H1 (cell line): ENCODE measurements at regions not wholly inside any gene's neighbourhood (a gene's known extent, or its start where the extent isn't known, plus 50 kb on each side); places are given as distances from the start of the nearest gene placed in this dataset.

Experiments
- CTCF ChIA-PET: fragments of 300-600 bp; sonication (Branson Sonifier 250); formaldehyde crosslinking; loops from one replicate; lab custom pipeline; 2021; ENCODE audit not compliant: partially characterized antibody; lab: Charles Lee
- POLR2A ChIA-PET: fragments of 300-600 bp; sonication (Branson Sonifier 250); formaldehyde crosslinking; loops from one replicate; lab custom pipeline; 2021; ENCODE audit warnings: inconsistent platforms; ENCODE audit not compliant: partially characterized antibody; lab: Charles Lee
- DNase-seq, 2 experiments: peaks; one replicate each; pipeline versions ENCODE4 v3.0.0 to v3.0.0-alpha.2; 2010 to 2022; ENCODE audit warnings: low spot score in 2 of 2, low read depth in 1 of 2, mixed read lengths in 1 of 2
- FAIRE-seq: peaks from 2 replicates; lab custom pipeline; 2011; peaks lifted over from hg19 to GRCh38; lab: Jason Lieb, UNC
- H2AFZ ChIP-seq: 2 replicates; pipeline ENCODE4 v1.8.1; 2012; ENCODE audit warnings: low read length, inconsistent platforms
- H2AK5ac ChIP-seq: 2 replicates; pipeline ENCODE4 v1.6.1; 2013; ENCODE audit warnings: low read depth, low read length
- H2BK120ac ChIP-seq: replicated peaks from 2 replicates; pipeline ENCODE3; 2013; ENCODE audit warnings: low read depth, low read length, inconsistent platforms
- H2BK12ac ChIP-seq: 2 replicates; pipeline ENCODE4 v1.6.1; 2013; ENCODE audit warnings: low read depth, low read length
- H2BK15ac ChIP-seq: 2 replicates; pipeline ENCODE4 v1.6.1; 2013; ENCODE audit warnings: low read length
- H2BK20ac ChIP-seq: 2 replicates; pipeline ENCODE4 v1.6.1; 2013; ENCODE audit warnings: low read length
- H2BK5ac ChIP-seq: 2 replicates; pipeline ENCODE4 v1.6.1; 2013; ENCODE audit warnings: low read depth, low read length
- H3K14ac ChIP-seq: 2 replicates; pipeline ENCODE4 v1.6.1; 2013; ENCODE audit warnings: inconsistent platforms; ENCODE audit not compliant: insufficient read length
- H3K18ac ChIP-seq: 2 replicates; pipeline ENCODE4 v1.6.1; 2013; ENCODE audit warnings: low read length; ENCODE audit errors: extremely low read depth
- H3K23ac ChIP-seq: 2 replicates; pipeline ENCODE4 v1.6.1; 2013; ENCODE audit warnings: inconsistent platforms; ENCODE audit not compliant: insufficient read length
- H3K23me2 ChIP-seq: 2 replicates; pipeline ENCODE4 v1.6.1; 2013; ENCODE audit warnings: low read depth, low read length
- H3K27ac ChIP-seq: 2 replicates; pipeline ENCODE4 v1.6.1; 2011; ENCODE audit warnings: low read depth, low read length, inconsistent platforms
- H3K27me3 ChIP-seq, 4 experiments: replicated peaks in 1 of 4; 1 replicate in 1 of 4; 2 replicates in 3 of 4; pipeline versions ENCODE4 v1.6.1 to v1.8.1; 2011 to 2013; ENCODE audit warnings: low read length in 3 of 4, mild to moderate bottlenecking in 3 of 4, inconsistent platforms in 2 of 4, mixed read lengths in 2 of 4, moderate library complexity in 1 of 4; ENCODE audit not compliant: control insufficient read depth in 3 of 4, insufficient read depth in 3 of 4; ENCODE audit errors: extremely low read depth in 1 of 4
- H3K36me3 ChIP-seq, 4 experiments: 2 replicates each; pipeline versions ENCODE4 v1.6.1 to v1.8.1; 2011 to 2013; ENCODE audit warnings: mild to moderate bottlenecking in 4 of 4, low read length in 3 of 4, moderate library complexity in 2 of 4, control low read depth in 1 of 4, inconsistent platforms in 1 of 4; ENCODE audit not compliant: insufficient read depth in 4 of 4, control insufficient read depth in 2 of 4
- H3K4ac ChIP-seq: replicated peaks from 2 replicates; pipeline ENCODE3; 2013; ENCODE audit warnings: low read length, low read depth, mixed read lengths, inconsistent platforms; ENCODE audit not compliant: insufficient read length
- H3K4me1 ChIP-seq, 4 experiments: replicated peaks in 1 of 4; 1 replicate in 1 of 4; 2 replicates in 3 of 4; pipeline versions ENCODE4 v1.6.1 to v1.8.1; 2011 to 2013; ENCODE audit warnings: low read length in 3 of 4, inconsistent platforms in 2 of 4, mixed read lengths in 1 of 4; ENCODE audit not compliant: insufficient read depth in 4 of 4, control insufficient read depth in 3 of 4
- H3K4me2 ChIP-seq, 2 experiments: 2 replicates each; pipeline versions ENCODE4 v1.6.1 to v1.8.1; 2011 to 2013; ENCODE audit warnings: low read depth in 2 of 2, low read length in 2 of 2, control low read depth in 1 of 2, inconsistent platforms in 1 of 2, mild to moderate bottlenecking in 1 of 2; ENCODE audit not compliant: insufficient read depth in 1 of 2
- H3K4me3 ChIP-seq, 4 experiments: fragments of 200-600, 300-600 bp in 1 of 4; sonication (generic), shearing (Covaris generic), sonication (Bioruptor Twin) in 1 of 4; 2 replicates each; pipeline versions ENCODE4 v1.5.1 to v1.8.1; 2011 to 2016; ENCODE audit warnings: low read length in 4 of 4, low read depth in 3 of 4, control low read depth in 2 of 4, inconsistent platforms in 2 of 4, mild to moderate bottlenecking in 2 of 4, mixed read lengths in 1 of 4, moderate library complexity in 1 of 4; ENCODE audit not compliant: insufficient read depth in 2 of 4; ENCODE audit errors: extremely low read depth in 1 of 4
- H3K56ac ChIP-seq: replicated peaks from 2 replicates; pipeline ENCODE3; 2013; ENCODE audit warnings: low read depth, mild to moderate bottlenecking, mixed read lengths, low read length, inconsistent platforms; ENCODE audit not compliant: insufficient read length
- H3K79me1 ChIP-seq: 2 replicates; pipeline ENCODE4 v1.6.1; 2013; ENCODE audit warnings: low read depth, low read length, control low read depth
- H3K79me2 ChIP-seq, 2 experiments: 2 replicates each; pipeline versions ENCODE4 v1.6.1 to v1.8.1; 2012 to 2013; ENCODE audit warnings: low read length in 2 of 2, mild to moderate bottlenecking in 2 of 2, inconsistent platforms in 1 of 2; ENCODE audit not compliant: insufficient read depth in 2 of 2, control insufficient read depth in 1 of 2
- H3K9ac ChIP-seq, 4 experiments: replicated peaks in 1 of 4; 1 replicate in 1 of 4; 2 replicates in 3 of 4; pipeline versions ENCODE4 v1.6.1 to v1.8.1; 2011 to 2013; ENCODE audit warnings: low read depth in 3 of 4, low read length in 3 of 4, control low read depth in 2 of 4, mild to moderate bottlenecking in 2 of 4, moderate library complexity in 2 of 4, inconsistent platforms in 1 of 4; ENCODE audit errors: extremely low read depth in 1 of 4
- H3K9me3 ChIP-seq, 2 experiments: 2 replicates each; pipeline versions ENCODE4 v1.6.1 to v1.8.1; 2012 to 2013; ENCODE audit warnings: mild to moderate bottlenecking in 2 of 2, moderate library complexity in 2 of 2, control low read depth in 1 of 2, inconsistent platforms in 1 of 2, low read depth in 1 of 2, low read length in 1 of 2, mixed read lengths in 1 of 2; ENCODE audit not compliant: insufficient read depth in 2 of 2
- H4K20me1 ChIP-seq, 2 experiments: replicated peaks in 1 of 2; 2 replicates each; pipeline versions ENCODE3 to v1.8.1; 2011 to 2013; ENCODE audit warnings: inconsistent platforms in 2 of 2, low read length in 2 of 2, mild to moderate bottlenecking in 1 of 2; ENCODE audit not compliant: insufficient read depth in 2 of 2, control insufficient read depth in 1 of 2
- H4K5ac ChIP-seq: 2 replicates; pipeline ENCODE4 v1.6.1; 2013; ENCODE audit warnings: low read length, low read depth, mixed read lengths, inconsistent platforms; ENCODE audit not compliant: insufficient read length
- H4K8ac ChIP-seq: 2 replicates; pipeline ENCODE4 v1.8.0; 2013; ENCODE audit warnings: mild to moderate bottlenecking, moderate library complexity, low read length, inconsistent platforms; ENCODE audit not compliant: insufficient read depth; ENCODE audit errors: extremely low read depth
- H4K91ac ChIP-seq: replicated peaks from 2 replicates; pipeline ENCODE3; 2013; ENCODE audit warnings: low read length, mixed read lengths, inconsistent platforms; ENCODE audit not compliant: insufficient read length
- BACH1 ChIP-seq: IDR thresholded peaks from 2 replicates; pipeline ENCODE4 v1.6.1; 2012; ENCODE audit warnings: low read length, improper control_type of control experiment
- TAF7 ChIP-seq: optimal IDR thresholded peaks from 2 replicates; pipeline ENCODE3; 2011; ENCODE audit warnings: low read depth, mild to moderate bottlenecking, inconsistent platforms, low read length, moderate library complexity, borderline replicate concordance

- no peak overlapping the region for H4K91ac ChIP-seq
- H3K4ac ChIP-seq: no peak overlapping the region
- no peaks in the 10 kb centered on the region for H3K9me3 ChIP-seq
- no peaks in the 10 kb centered on the region for H3K4me1 ChIP-seq
- no peaks in the 10 kb centered on the region for H3K27me3 ChIP-seq
- no peak overlapping the region for H2BK12ac ChIP-seq
- no peaks in the 10 kb centered on the region for H3K79me2 ChIP-seq
- POLR2A ChIA-PET: no interaction called here
- H2BK20ac ChIP-seq: no peak overlapping the region
- CTCF ChIA-PET: interaction anchor here (0.9 to 1.8 kb wide), 5 partner anchors 77 to 712 kb away, joined by 3 to 17 read pairs (median 3); no protein-coding TSS in a partner anchor
- no peak overlapping the region for H2BK5ac ChIP-seq
- H4K5ac ChIP-seq: no peak overlapping the region
- H3K36me3 ChIP-seq: no peaks in the 10 kb centered on the region
- no peak overlapping the region for H2BK120ac ChIP-seq
- no peaks in the 10 kb centered on the region for H3K23me2 ChIP-seq
- H3K14ac ChIP-seq: no peak overlapping the region
- no peak overlapping the region for H3K4me2 ChIP-seq
- H2BK15ac ChIP-seq: no peak overlapping the region
- no peak overlapping the region for H4K8ac ChIP-seq
- no peak overlapping the region for H3K18ac ChIP-seq
- no peak overlapping the region for H2AFZ ChIP-seq
- FAIRE-seq (no peak), DNase-seq (no peak)
- H3K56ac ChIP-seq: no peak overlapping the region
- no peak overlapping the region for H3K4me3 ChIP-seq
- H3K27ac ChIP-seq: no peak overlapping the region
- H4K20me1 ChIP-seq: no peaks in the 10 kb centered on the region
- no peaks in the 10 kb centered on the region for H3K79me1 ChIP-seq
- H3K9ac ChIP-seq: no peak overlapping the region
- H2AK5ac ChIP-seq: no peak overlapping the region
- no peak overlapping the region for H3K23ac ChIP-seq
- TF ChIP-seq TAF7 (no peak), BACH1 (no peak)
Measured at GRCh38 chr12:77722536-77722935, 108.2 kb upstream of the NAV3 start.
